ENCODE measurements at regions not wholly inside any gene's neighbourhood (a gene's known extent, or its start where the extent isn't known, plus 50 kb on each side); places are given as distances from the start of the nearest gene placed in this dataset.
A peak's percentile ranks its signal among the peaks of the same experiment; 100 is the strongest.
"Not testable (repeated sequence)": the region's sequence is repeated elsewhere in the genome, so short reads cannot be mapped to it uniquely, and the experiment has no call there.

DNA sequence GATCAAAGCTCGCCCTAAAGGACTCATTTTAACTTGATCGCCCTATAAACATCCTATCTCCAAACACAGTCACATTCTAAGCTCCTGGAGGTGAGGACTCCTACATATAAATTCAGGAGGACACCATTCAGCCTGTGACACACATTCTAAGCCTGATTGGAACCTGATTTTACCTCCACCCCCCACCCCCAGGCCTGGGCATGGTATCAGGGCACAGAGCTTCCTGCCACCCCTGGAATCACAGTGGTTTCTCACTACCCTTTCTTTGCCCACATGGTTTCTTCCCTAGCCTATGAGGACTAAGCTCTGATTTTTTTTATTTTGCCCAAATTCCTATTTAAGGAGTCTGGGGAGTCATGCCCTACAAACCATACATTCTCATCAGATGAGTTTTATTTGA is 428.1 kb upstream of the ID2 start:
- DNase-seq = no peak

DNA sequence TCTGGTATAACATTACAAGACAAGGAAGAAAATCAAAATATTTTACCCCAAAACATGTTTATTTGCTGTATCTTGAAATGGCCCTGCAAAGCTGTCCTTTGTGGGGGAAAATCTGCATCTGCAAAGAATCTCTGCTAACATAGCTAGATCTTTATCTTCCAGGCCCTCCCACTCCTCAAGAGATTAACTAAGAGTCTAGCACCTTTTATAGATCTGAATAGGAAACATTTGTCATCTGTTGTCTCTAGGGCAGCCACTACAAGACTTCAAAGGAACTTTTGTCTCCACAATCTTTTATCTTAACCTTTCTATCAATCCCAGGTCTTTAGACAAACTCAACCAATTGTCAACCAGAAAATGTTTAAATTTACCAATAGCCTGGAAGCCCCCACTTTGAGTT is 427.6 kb upstream of the ID2 start:
- DNase-seq = not testable (repeated sequence)

DNA sequence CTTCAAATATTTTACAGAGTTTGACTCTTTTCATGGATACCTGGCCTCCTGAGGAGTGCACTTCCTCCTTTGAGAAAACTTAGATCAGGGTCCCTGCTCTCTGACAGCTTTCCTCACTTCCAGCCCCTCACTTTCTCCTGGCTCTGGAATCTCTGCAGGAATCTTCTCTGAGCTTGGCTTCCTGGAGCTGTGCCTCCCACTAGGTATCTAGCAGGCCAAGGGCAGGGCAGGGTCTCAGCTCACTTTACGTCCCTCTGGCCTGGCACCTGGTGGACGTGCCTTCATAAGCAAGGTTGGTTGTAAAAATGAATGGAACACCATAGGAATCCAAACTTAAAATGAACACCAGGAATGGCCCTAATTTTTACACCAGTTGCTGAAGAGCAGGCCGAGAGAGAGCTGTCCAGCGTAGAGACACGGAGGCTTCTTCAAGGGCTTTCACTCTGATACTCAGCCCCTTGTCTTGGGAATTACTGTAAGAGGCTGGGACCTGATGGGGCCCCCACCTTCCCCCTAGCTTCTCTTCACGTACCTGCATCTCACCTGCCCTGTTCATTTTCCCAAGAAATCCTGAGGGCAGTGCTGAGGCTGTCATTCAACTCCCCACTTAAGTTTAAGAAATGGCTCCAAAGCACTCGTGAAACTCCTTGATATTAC is 426.9 kb upstream of the ID2 start:
- no peak for DNase-seq

DNA sequence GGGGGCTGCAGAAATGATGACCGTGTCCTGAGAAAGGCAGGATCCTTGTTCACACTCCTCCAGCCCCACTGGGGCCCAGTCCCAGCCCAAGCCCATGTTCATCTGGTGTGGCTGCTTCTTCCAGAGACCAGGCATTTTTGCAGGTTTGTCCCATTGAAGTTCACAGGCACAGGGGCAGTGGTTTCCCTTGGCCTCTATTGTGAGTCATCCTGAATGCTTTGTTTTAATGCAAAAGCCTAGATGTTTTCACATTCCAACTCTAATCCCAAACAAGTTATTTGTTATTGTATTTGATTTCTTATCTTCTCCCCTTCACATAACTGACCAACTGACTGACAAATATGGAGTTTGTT is 426.4 kb upstream of the ID2 start:
- DNase-seq = no peak

DNA sequence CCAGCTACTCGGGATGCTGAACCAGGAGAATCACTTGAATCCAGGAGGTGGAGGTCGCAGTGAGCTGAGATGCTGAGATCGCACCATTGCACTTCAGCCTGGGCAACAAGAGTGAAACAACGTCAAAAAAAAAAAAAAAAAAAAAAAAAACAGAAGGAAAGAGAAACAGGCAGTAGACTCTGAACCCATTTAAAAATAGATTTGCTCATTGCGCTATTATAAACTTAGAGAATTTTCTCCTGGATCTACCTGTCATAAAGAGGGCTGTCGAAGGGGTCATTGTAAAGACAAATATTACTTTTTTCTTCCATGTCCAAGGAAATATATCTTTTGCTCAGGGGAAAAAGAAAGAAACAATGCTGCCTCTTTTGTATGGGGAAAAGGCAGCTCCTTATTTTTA is 425.0 kb upstream of the ID2 start:
- DNase-seq = no peak

DNA sequence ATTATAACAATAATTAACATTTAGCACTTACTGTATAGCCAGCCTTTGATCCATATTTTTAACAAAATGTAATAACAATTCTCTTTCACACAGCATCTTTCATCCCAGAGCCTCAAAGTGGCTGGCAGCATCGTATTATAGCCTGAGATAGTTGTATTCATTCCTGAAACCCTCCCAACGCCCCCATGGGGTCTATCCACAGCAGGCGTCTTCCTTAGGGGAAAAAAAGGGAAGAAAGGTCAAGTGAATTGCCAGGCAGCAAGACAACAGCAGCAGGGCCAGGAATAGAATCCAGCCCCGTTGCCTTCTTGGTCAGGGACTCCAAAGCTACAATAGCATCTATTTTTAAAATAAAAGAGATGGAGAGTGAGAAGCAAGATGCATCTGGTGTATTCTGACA is 424.4 kb upstream of the ID2 start:
- DNase-seq = no peak

DNA sequence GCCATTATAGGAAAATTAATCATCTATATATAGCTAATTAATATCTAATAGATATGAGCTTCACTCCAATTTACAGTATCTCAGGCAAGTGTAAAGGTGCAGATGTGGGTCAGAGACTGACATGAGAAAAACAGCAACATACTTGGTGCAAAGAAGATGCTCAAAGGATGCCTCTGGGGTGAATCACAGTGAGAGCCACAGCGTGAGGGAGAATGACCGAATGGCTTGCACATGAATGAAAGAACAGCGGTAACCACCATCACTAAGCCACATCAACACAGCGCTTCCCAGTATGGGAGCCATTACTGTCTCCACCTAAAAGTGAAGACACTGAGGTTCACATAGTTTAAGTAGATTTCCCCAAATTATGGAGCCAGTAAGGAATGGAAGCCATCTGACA is 423.4 kb upstream of the ID2 start:
- DNase-seq = no peak

DNA sequence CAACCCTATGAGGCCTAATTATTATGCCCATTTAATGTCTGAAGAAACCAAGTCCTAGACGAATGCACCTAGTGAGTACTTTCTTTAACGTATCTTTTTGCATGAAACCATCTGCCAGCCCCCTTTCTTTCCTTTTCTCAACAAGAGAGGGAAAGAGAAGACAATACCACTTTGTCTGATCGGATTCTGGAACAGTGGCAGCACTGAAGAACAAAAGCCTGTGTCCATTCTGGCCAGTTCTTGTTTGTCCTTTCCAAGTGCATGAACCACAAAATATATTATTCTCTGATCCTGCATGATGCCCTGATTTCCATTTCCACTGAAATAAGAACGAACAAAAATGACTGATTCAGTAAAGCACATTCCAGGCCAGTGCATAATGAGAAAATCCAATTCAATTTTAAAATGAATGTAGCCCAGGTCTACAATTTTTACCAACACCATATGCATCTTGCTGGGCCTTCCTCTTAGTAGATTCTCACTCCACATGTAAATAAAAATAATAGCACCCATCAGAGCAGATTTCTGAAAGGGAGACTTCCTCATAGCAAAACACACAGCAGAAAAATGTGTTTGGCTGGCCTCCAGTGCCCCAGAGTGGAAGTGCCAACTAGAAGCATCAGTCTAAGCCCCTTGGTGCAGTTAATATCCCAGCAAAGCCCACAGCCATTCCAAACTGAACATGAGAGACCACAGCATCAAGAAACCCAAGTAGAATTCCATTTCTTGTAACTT is 422.6 kb upstream of the ID2 start:
- DNase-seq = peak; percentile 43

DNA sequence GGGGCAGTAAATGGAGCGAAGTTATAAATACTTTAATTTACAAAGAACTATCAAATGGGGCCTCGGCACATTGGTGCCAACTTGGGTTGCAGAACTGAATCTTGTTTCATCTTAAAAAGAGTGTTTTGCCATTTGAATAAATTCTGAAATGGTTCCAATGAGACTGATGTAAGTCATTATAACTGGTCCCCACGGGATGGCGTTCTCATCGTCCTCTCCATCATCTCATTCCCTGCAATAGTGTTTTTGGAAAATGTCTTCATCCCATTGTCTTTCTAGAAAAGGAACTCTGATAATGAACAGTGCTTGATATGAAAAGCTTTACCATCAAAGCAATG is 422.0 kb upstream of the ID2 start:
- no peak for DNase-seq

DNA sequence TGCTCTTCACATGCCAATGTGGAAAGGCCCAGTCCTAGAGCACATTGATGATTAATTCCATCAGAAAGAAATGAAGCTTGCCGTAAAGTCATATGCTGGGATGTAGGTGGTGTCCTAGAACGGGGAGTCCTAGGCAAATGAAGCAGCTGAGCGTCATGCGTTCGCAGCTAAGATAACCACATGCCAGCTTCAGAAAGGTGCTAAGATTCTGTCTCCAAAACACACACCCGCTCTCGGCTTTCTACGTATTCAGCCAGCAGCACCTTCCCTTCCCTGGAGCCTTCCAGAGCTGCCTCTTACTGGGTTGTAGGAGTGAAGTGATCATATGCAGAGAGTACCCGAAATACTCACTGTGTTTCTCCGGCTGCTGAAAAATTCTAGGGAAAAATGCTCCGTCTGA is 421.6 kb upstream of the ID2 start:
- DNase-seq = no peak

DNA sequence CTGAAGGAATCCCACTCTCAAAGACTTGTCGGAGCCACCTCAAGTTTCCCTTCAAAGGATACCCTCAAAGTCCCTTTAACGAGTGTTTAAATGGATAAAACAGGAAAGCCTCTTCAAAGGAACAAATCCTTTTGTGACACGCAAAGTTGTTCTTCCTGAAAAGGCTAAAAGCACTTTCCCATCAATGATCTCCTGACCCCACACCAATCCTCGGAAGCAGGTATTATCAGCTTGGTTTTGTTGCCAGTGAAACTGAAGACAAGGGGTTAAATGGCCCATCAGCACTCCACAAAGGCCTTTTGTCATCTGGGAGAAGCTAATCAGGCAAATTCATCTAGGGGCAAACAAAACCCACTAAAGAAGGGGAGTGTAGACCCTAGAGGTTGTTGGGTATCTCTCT is 418.0 kb upstream of the ID2 start:
- DNase-seq = no peak

DNA sequence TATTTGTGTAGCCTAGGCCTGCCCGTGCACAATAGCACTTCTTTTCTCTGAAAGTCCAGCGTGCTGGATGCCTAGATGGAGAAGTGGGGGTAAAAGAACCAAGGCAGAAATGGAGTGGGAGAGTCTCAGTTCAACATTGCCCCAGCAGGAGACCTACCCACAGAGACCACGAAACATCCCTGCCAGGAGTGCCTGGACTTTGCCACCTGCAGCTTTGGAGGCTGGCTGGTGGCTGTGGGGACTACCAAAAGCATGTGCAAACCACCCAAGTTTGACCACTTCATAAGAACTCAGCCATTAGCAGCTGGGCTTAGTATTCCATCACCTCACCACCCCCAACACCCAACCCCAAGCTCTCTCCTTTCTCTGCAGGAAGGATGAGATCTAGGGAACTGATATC is 416.9 kb upstream of the ID2 start:
- DNase-seq = peak; percentile 68

DNA sequence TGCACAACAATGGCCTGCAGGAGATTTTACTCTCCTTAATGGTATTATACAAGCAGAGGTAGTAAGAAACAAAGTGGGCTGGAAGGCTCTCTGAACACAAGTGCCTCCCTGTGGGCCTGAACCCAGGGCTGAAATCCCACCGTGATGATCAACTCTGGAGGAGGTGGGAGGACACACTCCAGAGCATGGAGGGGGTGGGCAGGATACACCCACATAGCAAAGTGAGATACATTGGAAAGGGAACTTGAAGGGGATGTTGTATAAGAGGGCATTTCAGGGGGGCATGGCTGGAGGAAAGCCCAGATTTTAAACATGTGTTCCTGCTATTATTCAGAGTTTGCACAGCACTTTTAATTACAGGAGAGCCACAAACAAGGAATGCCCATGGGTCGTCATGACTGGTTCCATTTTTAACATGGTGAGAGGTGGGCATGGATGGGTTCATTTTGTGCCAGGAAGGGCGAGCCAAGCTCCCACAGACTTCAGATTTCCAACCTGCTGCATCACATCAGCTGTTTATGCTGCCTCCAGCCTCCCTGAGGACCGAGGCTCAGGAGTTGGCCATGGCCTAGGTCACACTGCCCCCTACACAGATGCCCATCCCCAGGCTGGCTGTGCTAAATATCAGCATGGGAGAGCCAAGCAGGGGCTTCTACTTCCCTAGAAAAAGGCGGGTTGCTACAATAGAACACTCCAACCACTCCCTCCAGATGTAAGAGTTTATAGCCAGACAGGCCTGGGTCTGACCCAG is 416.2 kb upstream of the ID2 start:
- DNase-seq = no peak

DNA sequence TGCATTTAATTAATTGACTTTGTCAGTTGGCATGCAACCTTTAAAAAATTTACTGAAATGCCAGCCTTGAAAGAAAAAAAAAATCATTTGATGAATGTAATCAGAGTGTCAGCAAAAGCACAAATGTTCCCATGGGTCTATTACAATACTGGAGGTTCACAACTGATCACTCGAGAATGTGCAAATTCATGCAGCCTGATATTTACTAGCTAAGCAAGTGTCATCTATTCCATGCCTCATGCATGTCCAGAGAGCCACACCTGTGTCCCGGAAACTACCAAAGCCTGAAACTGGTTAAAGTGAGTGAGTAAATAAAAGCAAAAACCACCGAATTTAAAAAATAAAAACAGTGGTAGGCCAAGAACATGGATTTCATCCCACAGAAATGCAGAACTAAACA is 415.3 kb upstream of the ID2 start:
- DNase-seq = peak; percentile 87

DNA sequence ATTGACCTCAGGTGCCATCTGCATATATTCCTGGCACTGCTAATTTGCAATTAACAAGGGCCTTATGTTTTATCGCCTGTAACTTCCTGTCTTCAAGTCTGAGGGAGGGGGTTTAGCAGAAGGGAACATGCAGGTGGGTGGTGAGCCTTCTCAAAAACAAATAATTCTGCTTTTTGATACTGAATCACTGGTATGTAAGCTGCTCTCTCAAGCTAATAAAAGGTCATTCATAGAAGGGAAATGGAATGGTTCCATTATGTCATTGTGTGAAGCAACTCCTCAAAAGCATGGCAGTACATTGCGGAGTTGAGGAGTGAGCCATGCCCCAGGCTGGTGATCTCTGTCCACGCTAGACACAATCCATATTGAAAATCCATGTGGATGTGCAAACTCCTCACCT is 414.8 kb upstream of the ID2 start:
- DNase-seq = peak; percentile 76

DNA sequence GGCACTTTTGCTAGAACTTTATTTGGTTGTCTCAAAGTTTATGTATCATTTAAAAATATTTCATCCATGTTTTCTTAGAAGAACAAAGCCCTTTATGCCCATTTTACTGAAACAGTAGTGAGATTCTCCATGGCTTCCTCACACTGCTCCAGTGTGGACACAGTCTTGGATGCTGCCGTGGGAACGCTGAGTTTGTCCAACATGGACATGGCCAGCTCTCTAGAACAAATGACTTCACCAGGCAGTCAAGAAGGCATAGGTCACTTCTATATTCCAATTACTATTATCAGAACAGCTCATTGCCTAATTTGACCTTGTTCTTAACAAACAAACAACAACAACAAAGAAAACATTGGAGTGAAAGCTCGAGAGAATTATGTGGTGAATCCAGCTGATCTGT is 414.1 kb upstream of the ID2 start:
- DNase-seq = no peak

DNA sequence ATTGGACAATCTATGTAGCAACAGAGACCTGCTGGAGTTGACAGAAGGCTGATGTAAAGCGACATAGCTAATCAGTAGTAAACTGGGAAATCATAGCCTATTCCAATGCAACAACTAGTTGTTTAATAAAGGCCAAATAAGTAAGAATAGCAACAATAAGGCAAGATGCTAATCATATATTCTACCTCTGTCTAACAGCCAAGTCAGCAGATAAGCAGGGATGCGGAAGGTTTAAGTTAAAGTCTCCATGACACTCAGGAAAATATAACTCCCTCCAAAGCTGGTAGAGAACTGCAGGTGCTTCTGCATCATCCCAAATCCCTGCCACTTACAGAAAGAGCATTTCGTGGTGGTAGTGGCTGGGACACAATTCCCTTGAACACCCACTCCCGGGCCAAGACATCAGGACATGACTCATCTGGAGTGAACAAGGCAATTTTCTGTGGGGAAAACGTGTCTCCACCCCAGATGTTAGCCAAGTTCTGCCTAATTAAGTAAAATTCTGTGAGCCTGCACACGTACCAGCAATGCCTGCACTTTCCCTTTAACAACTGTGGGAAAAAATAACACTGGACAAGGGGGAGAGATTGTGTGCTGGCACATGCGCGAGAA is 413.6 kb upstream of the ID2 start:
- no peak for DNase-seq

DNA sequence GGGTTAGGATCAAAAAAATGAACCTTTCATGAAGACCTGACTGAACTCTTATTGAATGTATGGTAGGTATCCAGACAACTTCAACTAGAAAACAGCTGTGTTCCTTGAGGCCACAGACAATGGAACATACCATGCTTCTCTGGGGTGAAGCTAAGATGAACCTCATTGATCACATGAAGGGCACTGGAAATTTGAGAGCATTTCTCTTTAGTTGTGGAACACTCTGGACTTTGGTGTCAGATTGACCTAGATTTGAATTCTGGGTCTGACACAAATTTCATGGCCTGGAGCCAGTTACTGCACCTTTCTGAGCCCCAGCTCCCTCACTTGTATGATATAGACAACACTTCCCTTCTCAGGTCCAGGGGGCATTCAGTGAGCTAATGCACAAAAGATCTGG is 411.2 kb upstream of the ID2 start:
- no peak for DNase-seq

DNA sequence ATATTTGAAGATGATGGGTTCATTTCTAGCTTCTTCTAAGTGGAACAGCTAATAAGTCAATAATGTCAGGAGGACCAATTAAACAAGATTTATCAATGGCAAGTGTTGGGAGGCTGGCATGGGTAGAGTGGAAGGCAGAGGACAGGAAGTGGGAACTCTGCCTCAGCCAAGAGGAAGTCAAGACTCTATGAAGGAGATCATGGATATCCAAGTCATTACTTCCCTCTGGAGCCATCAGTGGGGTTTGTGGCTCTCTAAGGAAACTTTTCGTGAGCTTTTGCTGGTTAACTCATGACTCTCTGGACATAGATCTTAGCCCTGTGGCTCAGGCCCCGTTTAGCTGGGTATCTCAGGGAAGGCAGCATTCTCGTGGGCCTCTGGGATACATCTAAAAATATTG is 410.4 kb upstream of the ID2 start:
- DNase-seq = no peak

DNA sequence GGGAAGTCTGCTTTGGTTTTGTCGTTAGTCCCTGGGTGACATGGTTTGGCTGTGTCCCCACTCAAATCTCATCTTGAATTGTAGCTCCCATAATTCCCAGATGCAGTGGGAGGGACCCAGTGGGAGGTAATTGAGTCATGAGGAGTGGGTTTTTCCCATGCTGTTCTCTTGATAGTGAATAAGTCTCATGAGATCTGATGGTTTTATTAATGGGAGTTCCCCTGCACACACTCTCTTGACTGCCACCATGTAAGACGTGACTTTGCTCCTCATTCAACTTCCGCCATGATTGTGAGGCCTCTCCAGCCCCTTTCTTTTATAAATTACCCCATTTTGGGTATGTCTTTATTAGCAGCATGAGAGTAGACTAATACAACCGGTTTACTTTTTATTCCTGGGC is 405.8 kb upstream of the ID2 start:
- DNase-seq = no peak

DNA sequence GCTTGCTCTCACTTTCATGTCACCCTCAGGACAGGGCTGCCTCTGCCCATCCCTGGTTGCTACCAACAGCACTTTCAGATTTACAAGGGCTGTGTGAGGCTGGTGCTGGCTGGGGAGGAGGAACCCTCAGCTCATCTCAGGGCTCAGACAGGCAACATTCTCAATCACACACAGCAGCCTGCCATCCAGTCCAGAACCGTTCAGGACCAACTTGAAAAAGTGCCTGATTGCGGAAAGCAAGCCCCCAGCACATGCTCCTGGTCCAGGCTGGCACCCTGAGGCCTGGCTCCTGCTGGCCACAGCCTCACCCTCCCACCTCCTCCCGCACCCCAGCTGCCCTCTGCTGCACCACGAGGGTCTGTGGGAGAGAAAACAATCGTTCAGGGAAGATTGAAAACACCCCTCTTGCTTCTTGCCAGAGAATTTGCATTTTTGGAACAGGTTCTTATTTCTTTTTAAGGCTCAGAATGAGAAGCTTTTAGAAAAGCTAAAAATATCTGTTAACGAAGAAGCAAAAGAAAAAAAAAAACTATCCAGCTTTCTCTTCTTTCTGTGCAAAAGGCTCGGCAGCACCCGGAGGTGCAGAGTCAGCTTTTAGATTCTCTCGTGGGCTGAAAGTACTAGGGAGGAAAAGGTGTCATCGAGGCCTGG is 403.8 kb upstream of the ID2 start:
- DNase-seq = peak; percentile 76

DNA sequence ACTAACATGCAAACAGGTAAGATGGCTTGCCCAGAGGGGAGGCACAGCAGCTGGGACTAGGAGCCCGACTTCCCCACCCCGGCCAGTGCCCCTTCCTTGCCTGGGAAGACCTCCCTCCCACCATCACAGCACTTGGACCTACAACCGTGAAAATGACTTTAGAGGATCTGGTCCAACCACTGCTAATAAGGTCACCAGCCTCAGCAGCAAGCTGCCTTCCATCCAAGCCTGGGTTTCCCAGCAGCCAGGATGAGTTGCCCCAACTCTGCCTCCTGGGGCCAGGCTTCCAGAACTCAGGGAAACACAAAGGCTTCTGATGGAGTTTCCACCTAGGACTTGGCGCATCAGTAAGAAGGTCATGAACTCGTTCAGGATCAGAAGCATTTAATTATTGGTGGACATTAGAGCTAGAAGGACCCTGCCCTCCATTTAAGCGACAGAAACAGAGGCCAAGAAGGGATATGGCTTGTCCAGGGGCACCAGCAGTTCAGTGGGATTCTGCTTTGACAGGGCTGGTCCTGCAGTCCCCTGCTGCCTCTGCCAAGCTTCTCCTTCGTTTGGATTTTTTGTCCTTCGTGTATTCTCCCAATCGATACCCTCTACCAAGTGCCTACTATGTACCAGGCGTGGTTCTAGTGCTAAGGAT is 403.0 kb upstream of the ID2 start:
- DNase-seq = no peak

DNA sequence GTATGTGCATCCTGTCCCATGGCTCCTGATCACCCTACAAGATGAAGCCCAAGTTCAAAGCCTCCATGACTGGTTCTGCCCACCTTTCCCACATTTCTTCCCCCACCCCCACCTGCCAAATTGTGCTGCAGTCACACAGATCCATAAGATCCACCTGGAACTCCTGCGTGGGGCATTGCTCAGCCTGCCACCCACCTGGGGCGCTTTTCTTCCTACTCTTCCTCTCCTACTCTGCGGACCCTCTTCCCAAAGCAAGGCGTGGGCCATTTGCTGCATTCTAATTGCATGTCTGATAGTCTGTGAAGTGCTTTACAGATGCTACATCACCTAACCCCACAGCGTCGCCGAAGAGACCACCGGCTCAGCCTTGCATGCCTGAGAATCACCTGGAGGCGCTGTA is 402.4 kb upstream of the ID2 start:
- DNase-seq = no peak
